ENCODE measurements at regions not wholly inside any gene's neighbourhood (a gene's known extent, or its start where the extent isn't known, plus 50 kb on each side); places are given as distances from the start of the nearest gene placed in this dataset.

DNA sequence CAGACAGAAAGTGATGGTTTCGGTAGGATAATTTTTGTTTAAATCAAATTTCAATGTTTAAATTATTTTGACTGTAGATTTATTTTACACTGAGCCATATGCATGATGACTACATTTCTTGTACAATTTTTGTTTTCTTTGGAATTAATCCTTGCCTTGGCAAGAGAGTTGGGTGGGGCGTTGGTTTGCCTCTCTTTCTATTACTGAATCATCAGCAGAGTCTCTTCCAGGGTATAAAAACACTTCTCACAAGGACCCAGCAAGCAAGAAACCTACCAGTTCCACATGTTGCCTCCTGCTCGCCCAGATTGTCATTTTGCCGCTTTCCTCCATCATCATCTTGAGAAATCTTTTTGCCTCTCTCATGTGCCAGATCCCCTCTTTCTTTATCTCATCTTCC lies 455.0 kb upstream of the DMAC1 start:
- no peak overlapping the region for H3K4me3 Mint-ChIP-seq (ENCODE audit: unreplicated experiment)
- DNase-seq = no peak
- no peaks in the 10 kb centered on the region for H3K4me1 Mint-ChIP-seq (ENCODE audit: low read depth, unreplicated experiment)
- peaks cover 2% of the 10 kb centered on the region for H3K27me3 Mint-ChIP-seq (ENCODE audit: unreplicated experiment)
- TF ChIP-seq, protein P1, sequence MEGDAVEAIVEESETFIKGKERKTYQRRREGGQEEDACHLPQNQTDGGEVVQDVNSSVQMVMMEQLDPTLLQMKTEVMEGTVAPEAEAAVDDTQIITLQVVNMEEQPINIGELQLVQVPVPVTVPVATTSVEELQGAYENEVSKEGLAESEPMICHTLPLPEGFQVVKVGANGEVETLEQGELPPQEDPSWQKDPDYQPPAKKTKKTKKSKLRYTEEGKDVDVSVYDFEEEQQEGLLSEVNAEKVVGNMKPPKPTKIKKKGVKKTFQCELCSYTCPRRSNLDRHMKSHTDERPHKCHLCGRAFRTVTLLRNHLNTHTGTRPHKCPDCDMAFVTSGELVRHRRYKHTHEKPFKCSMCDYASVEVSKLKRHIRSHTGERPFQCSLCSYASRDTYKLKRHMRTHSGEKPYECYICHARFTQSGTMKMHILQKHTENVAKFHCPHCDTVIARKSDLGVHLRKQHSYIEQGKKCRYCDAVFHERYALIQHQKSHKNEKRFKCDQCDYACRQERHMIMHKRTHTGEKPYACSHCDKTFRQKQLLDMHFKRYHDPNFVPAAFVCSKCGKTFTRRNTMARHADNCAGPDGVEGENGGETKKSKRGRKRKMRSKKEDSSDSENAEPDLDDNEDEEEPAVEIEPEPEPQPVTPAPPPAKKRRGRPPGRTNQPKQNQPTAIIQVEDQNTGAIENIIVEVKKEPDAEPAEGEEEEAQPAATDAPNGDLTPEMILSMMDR (IDR thresholded peaks at IDR 0.05; ENCODE audit: partially characterized antibody, unreplicated experiment) = no peak
- no peak overlapping the region for H3K27ac Mint-ChIP-seq (ENCODE audit: unreplicated experiment)
- H3K9me3 Mint-ChIP-seq (ENCODE audit: unreplicated experiment) = peaks cover 2% of the 10 kb centered on the region
- no peaks in the 10 kb centered on the region for H3K36me3 Mint-ChIP-seq (ENCODE audit: unreplicated experiment)

DNA sequence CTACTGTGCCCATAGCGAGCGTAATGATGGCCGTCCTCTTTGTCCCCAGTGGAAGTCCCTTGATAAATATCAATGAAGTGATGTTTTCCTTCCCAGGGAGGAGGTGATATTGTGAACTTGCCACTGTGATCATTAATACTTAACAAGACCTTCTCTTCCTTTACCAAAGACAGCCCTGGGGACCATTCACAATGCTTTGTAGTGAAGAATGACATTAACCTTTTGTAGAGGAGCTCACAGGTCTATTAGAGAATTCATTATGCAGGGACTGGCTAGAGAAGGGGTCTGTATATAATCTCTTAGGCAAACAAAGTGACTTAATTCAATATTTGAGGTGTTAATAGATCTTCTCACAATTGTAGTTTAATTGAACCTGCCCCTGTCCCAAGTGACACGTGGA lies 452.9 kb upstream of the DMAC1 start:
- DNase-seq = no peak
- Mint-ChIP-seq H3K4me1 (ENCODE audit: low read depth, unreplicated experiment) (no peaks in the 10 kb centered on the region), H3K4me3 (ENCODE audit: unreplicated experiment) (no peak overlapping the region), H3K36me3 (ENCODE audit: unreplicated experiment) (no peaks in the 10 kb centered on the region), H3K27ac (ENCODE audit: unreplicated experiment) (no peak overlapping the region), H3K27me3 (ENCODE audit: unreplicated experiment) (peaks cover 3% of the 10 kb centered on the region), H3K9me3 (ENCODE audit: unreplicated experiment) (no peaks in the 10 kb centered on the region)
- TF ChIP-seq, protein P1 (IDR thresholded peaks at IDR 0.05; ENCODE audit: partially characterized antibody, unreplicated experiment) = no peak

DNA sequence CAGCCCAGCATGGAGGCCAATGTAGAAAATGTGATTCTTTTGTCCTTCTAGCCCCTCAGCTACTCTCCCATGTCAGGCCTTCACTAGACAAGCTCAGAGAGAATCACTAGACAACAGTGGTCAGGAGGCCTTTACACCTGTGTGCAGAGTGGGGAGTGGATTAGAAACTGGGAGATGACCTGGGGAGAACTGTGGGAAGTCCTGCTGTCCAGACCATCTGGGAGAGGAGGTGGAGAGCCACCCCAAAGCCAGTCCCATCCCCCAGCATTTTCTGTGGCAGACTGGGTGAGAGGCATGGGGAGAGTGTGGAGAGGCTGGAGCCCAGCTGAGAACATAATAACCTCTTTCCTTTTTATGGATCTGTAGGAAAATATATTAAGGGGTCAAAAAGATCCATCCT lies 452.0 kb upstream of the DMAC1 start:
- no peak overlapping the region for H3K27ac Mint-ChIP-seq (ENCODE audit: unreplicated experiment)
- no peaks in the 10 kb centered on the region for H3K4me1 Mint-ChIP-seq (ENCODE audit: low read depth, unreplicated experiment)
- TF ChIP-seq, protein P1 (IDR thresholded peaks at IDR 0.05; ENCODE audit: partially characterized antibody, unreplicated experiment) = no peak
- H3K27me3 Mint-ChIP-seq (ENCODE audit: unreplicated experiment) = peaks cover 3% of the 10 kb centered on the region
- no peak for DNase-seq
- no peak overlapping the region for H3K4me3 Mint-ChIP-seq (ENCODE audit: unreplicated experiment)
- H3K36me3 Mint-ChIP-seq (ENCODE audit: unreplicated experiment) = no peaks in the 10 kb centered on the region
- no peaks in the 10 kb centered on the region for H3K9me3 Mint-ChIP-seq (ENCODE audit: unreplicated experiment)

DNA sequence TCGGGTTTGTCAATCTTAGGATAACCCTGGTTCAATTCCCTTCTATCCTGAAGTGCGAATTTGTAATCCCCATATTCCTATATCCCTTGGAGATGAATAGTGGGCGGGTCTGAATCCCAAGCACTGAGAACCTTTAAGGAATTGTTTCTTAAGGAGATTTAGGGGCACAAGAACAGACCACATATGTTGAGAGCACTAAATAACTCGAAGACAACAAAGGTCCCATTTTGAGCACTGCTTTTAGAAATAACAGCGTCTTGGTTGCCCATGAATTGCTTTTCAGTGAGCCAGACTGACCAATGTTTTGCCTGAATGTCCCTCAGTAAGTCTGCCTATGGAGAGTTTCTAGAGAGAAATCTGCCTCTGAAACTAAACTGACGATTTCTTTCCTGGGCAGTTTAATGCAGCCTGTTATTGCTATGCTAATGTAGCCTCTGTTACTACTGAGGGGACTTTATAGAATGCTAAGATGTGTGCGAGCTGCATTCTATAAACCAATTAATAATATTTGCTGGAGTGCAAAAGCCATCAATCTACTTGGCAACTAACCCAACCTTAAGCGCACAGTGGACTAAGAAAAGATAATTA lies 445.0 kb upstream of the DMAC1 start:
- Mint-ChIP-seq H3K4me1 (ENCODE audit: low read depth, unreplicated experiment) (no peaks in the 10 kb centered on the region), H3K36me3 (ENCODE audit: unreplicated experiment) (no peaks in the 10 kb centered on the region)
- no peak for DNase-seq

DNA sequence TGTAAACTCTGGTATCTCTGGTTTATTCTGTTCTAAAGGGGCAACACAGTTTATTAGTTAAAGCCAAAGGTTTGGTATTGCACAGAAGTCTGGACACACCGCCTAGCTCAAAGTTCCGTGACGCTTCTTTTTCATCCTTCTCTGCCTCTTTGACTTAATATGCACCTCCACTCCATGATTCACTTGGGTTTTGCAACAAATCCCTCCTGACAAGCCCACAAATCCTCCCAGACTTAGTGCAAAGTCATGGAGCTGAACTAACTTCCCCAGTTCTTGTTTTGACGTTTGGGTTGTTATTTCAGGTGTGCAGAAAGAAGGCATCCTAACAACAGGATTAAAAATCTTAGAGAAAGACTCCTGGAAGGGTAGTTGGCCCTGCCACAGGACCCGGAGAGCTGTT lies 441.6 kb upstream of the DMAC1 start:
- Mint-ChIP-seq H3K4me1 (ENCODE audit: low read depth, unreplicated experiment) (no peaks in the 10 kb centered on the region), H3K27ac (ENCODE audit: unreplicated experiment) (no peak overlapping the region), H3K4me3 (ENCODE audit: unreplicated experiment) (no peak overlapping the region), H3K27me3 (ENCODE audit: unreplicated experiment) (no peaks in the 10 kb centered on the region), H3K9me3 (ENCODE audit: unreplicated experiment) (no peaks in the 10 kb centered on the region), H3K36me3 (ENCODE audit: unreplicated experiment) (no peaks in the 10 kb centered on the region)
- no peak for DNase-seq
- TF ChIP-seq, protein P1 (IDR thresholded peaks at IDR 0.05; ENCODE audit: partially characterized antibody, unreplicated experiment) = no peak

More for the DNA sequence above, 445.0 kb upstream of the DMAC1 start:
- H3K27ac Mint-ChIP-seq (ENCODE audit: unreplicated experiment) = no peak overlapping the region
- TF ChIP-seq, protein P1 (IDR thresholded peaks at IDR 0.05; ENCODE audit: partially characterized antibody, unreplicated experiment) = no peak
- no peaks in the 10 kb centered on the region for H3K9me3 Mint-ChIP-seq (ENCODE audit: unreplicated experiment)
- no peak overlapping the region for H3K4me3 Mint-ChIP-seq (ENCODE audit: unreplicated experiment)
- H3K27me3 Mint-ChIP-seq (ENCODE audit: unreplicated experiment) = peaks cover 3% of the 10 kb centered on the region

Measured in glutamatergic neuron (in vitro differentiated cells).